ENCODE measurements at regions not wholly inside any gene's neighbourhood (a gene's known extent, or its start where the extent isn't known, plus 50 kb on each side); places are given as distances from the start of the nearest gene placed in this dataset.

DNA sequence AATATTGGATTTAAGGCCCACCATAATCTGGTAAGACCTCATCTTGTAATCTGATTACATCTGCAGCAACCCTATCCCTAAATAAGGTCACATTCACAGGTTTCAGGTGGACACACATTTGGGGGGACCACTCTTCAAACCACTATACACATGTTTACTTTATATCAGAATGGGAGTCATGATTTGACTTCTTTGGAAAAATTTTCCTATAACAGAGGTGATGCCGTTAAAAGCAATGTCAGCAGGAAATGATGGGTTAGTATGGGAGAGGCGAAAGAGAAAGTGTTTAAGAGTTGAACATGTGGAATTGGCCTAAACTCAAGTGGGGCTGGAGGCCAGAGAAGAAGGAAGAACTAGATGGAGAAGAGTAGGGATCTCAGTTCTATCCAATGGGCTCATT is 281.7 kb upstream of the ERCC4 start:
- TF ChIP-seq, protein P1, sequence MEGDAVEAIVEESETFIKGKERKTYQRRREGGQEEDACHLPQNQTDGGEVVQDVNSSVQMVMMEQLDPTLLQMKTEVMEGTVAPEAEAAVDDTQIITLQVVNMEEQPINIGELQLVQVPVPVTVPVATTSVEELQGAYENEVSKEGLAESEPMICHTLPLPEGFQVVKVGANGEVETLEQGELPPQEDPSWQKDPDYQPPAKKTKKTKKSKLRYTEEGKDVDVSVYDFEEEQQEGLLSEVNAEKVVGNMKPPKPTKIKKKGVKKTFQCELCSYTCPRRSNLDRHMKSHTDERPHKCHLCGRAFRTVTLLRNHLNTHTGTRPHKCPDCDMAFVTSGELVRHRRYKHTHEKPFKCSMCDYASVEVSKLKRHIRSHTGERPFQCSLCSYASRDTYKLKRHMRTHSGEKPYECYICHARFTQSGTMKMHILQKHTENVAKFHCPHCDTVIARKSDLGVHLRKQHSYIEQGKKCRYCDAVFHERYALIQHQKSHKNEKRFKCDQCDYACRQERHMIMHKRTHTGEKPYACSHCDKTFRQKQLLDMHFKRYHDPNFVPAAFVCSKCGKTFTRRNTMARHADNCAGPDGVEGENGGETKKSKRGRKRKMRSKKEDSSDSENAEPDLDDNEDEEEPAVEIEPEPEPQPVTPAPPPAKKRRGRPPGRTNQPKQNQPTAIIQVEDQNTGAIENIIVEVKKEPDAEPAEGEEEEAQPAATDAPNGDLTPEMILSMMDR (IDR thresholded peaks at IDR 0.05; ENCODE audit: low read depth, low read length, missing input control): no peak
- TF ChIP-seq YY1 (IDR thresholded peaks at IDR 0.05) (no peak), SP1 (IDR thresholded peaks at IDR 0.05) (no peak), FOXA2 (IDR thresholded peaks at IDR 0.05) (no peak), GABPA (IDR thresholded peaks at IDR 0.05 in 1 of 2, conservative IDR thresholded peaks at IDR 0.05 in 1 of 2) (no peak), RAD21 (IDR thresholded peaks at IDR 0.05) (no peak), RXRA (IDR thresholded peaks at IDR 0.05) (no peak), FOXA1 (IDR thresholded peaks at IDR 0.05) (no peak), NR2F2 (IDR thresholded peaks at IDR 0.05) (no peak)
- TF ChIP-seq, protein P2, sequence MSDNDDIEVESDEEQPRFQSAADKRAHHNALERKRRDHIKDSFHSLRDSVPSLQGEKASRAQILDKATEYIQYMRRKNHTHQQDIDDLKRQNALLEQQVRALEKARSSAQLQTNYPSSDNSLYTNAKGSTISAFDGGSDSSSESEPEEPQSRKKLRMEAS (IDR thresholded peaks at IDR 0.05): no peak
- TF ChIP-seq, protein P3, sequence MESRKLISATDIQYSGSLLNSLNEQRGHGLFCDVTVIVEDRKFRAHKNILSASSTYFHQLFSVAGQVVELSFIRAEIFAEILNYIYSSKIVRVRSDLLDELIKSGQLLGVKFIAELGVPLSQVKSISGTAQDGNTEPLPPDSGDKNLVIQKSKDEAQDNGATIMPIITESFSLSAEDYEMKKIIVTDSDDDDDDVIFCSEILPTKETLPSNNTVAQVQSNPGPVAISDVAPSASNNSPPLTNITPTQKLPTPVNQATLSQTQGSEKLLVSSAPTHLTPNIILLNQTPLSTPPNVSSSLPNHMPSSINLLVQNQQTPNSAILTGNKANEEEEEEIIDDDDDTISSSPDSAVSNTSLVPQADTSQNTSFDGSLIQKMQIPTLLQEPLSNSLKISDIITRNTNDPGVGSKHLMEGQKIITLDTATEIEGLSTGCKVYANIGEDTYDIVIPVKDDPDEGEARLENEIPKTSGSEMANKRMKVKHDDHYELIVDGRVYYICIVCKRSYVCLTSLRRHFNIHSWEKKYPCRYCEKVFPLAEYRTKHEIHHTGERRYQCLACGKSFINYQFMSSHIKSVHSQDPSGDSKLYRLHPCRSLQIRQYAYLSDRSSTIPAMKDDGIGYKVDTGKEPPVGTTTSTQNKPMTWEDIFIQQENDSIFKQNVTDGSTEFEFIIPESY (IDR thresholded peaks at IDR 0.05): no peak
- TF ChIP-seq, protein P4, sequence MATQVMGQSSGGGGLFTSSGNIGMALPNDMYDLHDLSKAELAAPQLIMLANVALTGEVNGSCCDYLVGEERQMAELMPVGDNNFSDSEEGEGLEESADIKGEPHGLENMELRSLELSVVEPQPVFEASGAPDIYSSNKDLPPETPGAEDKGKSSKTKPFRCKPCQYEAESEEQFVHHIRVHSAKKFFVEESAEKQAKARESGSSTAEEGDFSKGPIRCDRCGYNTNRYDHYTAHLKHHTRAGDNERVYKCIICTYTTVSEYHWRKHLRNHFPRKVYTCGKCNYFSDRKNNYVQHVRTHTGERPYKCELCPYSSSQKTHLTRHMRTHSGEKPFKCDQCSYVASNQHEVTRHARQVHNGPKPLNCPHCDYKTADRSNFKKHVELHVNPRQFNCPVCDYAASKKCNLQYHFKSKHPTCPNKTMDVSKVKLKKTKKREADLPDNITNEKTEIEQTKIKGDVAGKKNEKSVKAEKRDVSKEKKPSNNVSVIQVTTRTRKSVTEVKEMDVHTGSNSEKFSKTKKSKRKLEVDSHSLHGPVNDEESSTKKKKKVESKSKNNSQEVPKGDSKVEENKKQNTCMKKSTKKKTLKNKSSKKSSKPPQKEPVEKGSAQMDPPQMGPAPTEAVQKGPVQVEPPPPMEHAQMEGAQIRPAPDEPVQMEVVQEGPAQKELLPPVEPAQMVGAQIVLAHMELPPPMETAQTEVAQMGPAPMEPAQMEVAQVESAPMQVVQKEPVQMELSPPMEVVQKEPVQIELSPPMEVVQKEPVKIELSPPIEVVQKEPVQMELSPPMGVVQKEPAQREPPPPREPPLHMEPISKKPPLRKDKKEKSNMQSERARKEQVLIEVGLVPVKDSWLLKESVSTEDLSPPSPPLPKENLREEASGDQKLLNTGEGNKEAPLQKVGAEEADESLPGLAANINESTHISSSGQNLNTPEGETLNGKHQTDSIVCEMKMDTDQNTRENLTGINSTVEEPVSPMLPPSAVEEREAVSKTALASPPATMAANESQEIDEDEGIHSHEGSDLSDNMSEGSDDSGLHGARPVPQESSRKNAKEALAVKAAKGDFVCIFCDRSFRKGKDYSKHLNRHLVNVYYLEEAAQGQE (IDR thresholded peaks at IDR 0.05): no peak
- TF ChIP-seq, protein P5, sequence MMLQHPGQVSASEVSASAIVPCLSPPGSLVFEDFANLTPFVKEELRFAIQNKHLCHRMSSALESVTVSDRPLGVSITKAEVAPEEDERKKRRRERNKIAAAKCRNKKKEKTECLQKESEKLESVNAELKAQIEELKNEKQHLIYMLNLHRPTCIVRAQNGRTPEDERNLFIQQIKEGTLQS (IDR thresholded peaks at IDR 0.05): no peak

Measured in liver (tissue), 3 donors.